ENCODE measurements at regions not wholly inside any gene's neighbourhood (a gene's known extent, or its start where the extent isn't known, plus 50 kb on each side); places are given as distances from the start of the nearest gene placed in this dataset.

DNA sequence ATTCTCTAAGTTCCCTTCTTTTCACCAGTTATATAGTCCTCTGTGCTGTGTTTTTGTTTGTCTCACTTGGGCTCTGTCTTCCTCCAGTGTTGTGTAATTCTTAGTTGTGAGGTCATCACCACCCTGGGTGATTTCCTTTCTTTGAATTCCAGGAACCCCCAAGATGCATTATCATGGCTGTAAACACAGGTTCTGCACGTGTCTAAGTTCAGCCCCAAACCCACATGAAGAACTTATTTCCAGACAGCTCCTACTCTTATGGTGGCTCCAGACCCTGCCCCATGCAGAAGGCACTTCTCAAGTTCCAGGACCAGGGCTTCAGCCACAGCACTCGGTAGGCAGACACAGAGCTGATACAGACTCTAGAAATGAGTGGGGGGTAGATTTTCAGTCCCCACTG lies 560.5 kb downstream of the BCL11B start:
- DNase-seq (ENCODE audit: low read depth): no peak

DNA sequence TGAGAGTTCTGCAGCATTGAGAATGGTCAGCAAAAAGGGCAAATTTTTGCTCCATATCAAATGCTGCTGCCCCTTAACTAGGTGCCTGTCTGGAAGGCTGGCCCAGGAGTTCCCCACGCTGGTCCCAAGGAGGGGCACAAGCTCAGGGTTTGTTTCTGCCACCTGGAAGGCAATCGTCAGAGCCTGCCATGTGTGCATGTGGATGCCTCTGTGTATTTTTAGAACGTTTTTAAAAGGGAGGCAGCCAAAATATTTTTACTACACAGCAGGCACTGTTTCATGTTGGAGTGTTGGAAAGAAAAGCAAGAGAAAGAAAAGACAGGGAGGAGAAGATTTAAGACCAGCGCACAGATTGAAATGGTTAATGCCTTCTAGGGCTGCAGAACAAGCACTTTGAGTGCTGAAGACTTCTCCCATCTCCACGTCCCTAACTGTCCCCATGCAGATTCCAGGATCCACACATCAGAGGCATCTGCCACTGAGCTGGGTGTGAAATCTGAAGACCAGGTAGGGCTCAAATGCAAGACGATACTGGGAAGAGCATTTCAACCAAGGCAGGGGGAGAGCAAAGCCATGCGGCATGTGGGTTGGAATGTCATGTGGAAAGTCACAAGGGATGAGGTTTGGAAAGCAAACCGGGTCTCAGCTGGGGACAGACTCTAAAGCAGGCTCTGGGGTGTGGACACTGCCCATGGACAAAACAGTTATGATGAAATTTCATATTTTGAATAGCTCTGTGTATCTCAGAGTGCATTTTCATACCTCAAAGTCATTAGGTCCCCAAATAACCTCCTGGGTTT lies 557.2 kb downstream of the BCL11B start:
- DNase-seq (ENCODE audit: low read depth): no peak

DNA sequence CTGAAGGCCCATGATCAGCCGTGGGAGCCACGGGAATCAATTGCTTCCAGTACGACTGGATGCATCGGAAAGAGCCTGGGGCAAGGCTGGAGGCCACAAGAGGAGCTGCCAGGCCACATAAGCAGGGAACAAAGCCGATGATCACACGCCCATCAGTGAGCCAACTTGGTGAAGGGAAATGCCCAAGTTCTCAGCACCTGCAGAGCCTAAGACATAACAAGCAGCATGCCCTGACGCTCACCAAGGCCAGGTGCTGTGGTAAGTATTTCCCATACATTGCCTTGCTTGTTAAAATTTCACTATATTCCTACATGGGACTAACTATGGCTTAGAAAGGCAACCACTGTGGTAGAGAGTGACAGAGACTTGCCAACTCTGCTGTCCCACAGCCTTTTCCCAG lies 555.9 kb downstream of the BCL11B start:
- no peak for DNase-seq (ENCODE audit: low read depth)

GRCh38 chr14:98721061-98721460 lies 550.9 kb downstream of the BCL11B start:
- no peak for DNase-seq (ENCODE audit: low read depth)

DNA sequence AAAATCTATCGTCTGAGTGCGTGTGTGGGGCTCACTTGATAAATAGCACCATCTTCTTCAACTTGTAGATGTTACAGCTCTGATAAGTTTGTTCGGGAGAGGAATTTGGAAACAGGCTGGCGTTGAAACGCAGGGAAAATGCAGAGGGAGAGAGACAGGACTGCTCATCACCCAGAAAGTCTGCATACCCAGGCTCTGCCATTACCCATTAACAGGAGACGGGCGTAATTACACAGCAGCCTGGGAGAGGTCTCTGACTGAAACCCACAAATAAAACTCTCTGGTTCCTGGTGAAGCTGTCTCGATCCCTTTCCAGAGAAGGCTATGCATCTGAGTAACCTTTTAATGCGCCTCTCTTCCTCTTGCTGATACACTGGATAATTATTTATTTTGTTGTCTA lies 547.3 kb downstream of the BCL11B start:
- DNase-seq (ENCODE audit: low read depth): no peak

DNA sequence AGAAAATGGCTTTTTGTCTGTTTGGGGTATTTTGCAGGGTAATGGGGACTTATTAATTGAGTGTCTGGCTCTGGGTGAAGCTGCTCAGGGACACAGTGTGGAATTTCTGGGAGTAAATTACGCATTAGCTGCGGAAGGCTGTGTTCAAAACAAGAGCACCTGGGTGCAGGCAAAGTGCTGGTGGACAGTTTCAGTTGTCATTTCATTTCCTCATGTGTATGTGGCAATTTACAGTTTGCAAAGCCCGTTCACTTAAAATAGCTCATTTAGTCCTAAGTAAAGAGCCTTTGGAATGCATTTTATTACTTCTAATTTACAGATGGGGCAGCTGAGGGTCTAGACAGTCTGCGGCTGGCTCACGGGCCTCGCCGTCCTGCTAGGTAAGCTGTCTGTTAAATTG lies 546.8 kb downstream of the BCL11B start:
- DNase-seq (ENCODE audit: low read depth): no peak

DNA sequence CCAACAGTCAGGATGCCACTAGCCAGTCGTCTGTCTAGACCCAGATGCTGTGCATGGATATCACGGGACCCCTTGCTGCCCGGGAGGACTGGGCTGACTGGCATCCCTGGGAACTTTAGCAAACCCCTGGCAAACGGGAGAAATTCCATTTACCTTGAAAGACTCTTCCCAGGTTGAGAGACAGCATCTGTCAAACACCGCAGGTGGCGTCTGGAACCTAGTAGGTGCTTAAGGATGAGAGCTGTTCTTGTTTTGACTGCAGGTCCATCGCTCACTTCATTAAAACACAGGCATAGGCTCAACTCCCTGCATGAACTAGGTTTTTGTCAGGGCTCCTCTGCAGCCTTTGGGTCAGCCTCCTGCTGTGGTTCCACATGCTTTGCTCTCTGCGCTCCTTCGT lies 546.3 kb downstream of the BCL11B start:
- no peak for DNase-seq (ENCODE audit: low read depth)

- DNase-seq (ENCODE audit: low read depth): no peak
These were observed 545.2 kb downstream of the BCL11B start for GRCh38 chr14:98726585-98727405.

DNA sequence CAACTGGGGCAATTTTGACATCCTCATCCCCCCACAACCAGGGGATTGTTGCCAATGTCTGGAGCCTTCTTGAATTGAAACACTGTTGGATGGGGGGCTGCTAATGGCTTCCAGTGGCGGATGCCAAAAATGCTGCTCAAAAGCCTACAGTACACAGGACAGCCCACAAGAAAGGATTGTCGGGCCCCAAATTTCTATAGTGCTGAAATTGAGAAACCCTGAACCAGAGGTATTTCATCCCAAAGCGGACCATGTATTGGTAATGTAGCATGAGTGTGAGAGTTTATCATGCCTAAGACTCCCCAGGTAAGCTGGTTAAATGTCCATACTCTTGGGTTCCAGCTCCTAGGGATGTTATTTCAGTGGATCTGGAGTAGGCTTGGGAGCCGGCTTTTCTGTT lies 544.0 kb downstream of the BCL11B start:
- no peak for DNase-seq (ENCODE audit: low read depth)

DNA sequence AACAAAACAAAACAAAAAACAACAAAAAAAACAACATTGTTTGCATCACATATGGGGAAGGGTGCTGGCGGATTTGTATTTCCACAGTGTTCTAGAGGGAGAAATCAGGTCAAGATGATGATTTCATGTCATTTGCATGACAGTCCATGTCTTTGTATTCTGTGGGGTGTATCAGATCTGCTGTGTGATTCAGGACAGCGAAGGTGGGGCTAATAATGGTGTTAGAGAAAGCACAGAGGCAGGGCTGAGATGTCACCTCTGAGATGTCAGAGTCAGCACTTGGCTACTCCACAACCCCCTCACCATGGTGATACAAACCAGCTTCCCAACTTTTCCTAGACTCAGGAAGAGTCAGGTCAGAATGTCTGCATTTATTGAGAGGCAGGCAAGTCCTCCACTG lies 543.2 kb downstream of the BCL11B start:
- DNase-seq (ENCODE audit: low read depth): no peak

DNA sequence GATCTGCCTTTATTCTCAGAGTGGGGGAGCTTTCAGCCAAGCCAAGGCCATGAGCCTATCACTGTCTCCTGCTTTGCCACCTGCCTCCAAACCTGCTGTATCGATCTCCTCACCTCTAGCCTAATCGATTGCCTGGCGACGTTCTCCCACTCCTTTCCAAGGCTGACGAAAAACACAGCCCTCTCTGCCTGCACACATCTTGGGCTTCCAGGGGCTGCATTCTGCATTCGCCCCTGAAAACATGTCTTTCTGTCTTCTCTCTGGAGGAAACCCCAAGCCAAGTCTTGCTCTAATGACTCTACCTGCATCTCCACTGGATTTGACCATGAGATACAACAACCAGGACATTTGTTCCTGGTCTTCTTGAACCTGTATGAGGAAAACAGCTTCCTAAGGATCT lies 540.7 kb downstream of the BCL11B start:
- DNase-seq (ENCODE audit: low read depth): no peak

GRCh38 chr14:98731701-98732100 lies 540.3 kb downstream of the BCL11B start:
- DNase-seq (ENCODE audit: low read depth): no peak

DNA sequence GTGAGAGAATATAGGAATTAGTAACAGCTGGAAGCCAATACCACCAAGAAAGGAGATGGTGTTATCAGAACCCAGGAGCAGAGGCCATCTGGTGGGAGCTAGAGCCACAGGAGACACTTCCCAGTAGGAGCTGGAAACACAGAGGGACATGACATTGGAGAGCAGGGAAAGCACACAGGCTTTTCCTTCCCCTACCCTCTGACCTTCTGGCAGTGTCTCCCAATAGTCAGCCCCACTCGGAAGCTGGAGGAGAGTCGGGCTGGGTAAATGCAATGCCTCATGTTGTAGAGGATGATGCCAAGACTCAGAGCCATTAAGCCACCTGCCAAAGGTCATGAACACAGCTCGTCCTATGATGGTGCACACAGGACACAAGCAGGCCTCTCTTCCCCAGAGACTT lies 538.5 kb downstream of the BCL11B start:
- DNase-seq (ENCODE audit: low read depth): no peak

GRCh38 chr14:98736701-98737338 lies 535.2 kb downstream of the BCL11B start:
- no peak for DNase-seq (ENCODE audit: low read depth)

- no peak for DNase-seq (ENCODE audit: low read depth)
These were observed 530.5 kb downstream of the BCL11B start for GRCh38 chr14:98741523-98741922.

DNA sequence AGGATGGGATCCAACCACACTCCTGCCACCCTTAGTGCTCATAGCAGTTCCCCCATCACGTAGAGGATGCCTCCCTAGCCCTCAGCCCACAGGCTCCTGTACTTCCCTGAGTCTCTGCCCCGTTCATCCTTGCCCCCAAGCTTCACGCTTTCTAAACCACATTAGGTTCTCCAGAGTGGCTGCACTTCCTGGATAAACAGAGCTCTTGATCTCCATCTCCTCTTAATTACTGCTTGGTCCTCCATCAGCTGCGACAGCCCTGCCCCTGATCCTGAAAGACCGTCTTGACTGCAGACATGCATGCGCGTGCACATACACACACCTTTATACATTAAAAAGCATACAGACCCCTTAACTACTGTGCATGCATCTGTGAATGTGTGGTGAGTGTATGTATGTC lies 530.0 kb downstream of the BCL11B start:
- no peak for DNase-seq (ENCODE audit: low read depth)

DNA sequence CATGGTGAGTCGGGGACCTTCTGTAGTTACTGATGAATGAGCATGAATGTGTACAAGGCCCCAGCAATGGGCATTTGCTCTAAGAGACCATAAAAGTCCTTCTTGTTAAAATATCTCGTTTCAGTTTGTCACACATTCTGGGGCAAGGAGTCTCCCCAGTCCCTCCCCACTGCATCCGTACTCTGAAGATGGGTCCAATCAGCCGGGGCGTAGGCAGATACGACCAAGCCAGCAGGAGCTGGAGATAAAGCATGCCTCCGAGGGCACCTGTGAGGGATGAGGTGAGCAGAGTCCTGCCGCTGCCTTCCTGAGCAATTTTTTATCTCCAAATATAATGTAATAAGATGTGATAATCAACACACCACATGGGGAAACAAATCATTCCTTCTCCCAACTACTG lies 528.5 kb downstream of the BCL11B start:
- DNase-seq (ENCODE audit: low read depth): no peak

DNA sequence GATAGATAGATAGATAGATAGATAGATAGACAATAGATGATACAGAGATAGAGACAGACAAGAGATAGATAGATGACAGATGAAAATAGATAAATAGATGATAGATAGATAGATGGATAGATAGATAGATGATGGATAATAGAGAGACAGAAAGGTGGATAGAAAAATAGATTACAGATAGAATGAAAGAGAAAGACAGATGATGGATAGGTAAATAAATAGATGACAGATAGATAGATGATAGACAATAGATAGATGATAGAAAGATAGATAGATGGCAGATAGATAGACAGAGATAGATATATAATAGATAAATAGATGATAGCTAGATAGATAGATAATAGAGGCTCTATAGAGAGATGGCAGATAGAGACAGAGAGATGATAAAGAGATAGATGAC lies 523.0 kb downstream of the BCL11B start:
- no peak for DNase-seq (ENCODE audit: low read depth)

DNA sequence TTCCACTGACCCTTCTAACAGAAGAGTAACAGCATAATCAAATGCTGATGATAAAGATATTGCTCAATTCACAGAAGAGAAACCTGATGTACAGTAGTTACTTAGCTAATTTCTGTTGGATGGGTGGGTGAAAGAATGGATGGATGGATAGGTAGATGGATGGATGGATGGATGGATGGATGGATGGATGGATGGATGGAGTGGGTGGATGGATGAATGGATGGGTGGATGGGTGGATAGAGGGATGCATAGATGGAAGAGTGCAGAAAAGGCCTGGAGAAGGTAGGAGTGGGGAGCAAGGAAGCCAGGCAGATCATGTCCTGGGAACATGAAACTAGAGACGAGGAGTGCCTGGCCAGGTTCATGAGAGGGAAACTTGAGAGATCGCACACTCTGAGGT lies 520.9 kb downstream of the BCL11B start:
- no peak for DNase-seq (ENCODE audit: low read depth)

DNA sequence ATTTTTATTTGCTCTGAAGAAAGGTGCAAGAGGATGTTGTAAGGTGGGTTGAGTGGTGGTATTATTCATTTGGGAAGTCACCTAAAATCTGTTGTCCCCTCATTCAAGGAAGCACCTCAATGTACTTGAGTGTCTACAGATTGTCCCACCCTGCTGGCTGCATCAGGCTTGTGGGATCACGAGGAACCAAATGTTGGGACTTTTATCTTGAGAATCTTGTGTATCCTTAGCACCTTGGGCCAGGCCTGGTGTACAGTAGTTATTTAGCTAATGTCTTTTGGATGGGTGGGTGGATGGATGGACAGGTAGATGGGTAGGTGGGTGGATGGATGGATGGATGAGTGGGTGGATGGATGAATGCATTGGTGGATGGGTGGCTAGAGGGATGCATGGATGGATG lies 519.3 kb downstream of the BCL11B start:
- no peak for DNase-seq (ENCODE audit: low read depth)

GRCh38 chr14:98754343-98755020 lies 517.5 kb downstream of the BCL11B start:
- no peak for DNase-seq (ENCODE audit: low read depth)

DNA sequence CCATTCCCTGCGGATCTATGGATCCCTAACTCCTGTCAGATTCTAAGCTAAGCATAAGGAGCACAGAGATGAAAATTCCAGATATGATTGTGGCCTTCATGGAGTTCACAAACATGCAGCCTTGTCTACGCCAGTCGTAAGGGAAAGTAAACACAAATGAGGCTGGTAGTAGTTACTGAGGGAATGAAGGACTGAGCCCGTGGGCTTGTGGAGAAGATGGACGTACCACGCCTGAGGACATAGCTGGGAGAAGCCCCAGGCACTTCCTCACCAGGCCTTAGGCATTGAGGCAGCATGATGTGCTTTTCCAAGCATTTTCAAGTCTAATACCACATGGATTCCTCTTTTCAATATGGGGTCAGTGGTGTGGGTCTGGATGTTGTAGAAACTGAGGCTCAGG lies 515.2 kb downstream of the BCL11B start:
- DNase-seq (ENCODE audit: low read depth): no peak

GRCh38 chr14:98758440-98758839 lies 513.6 kb downstream of the BCL11B start:
- DNase-seq (ENCODE audit: low read depth): no peak

All from fibroblast of gingiva (primary cell).